ENCODE measurements at regions not wholly inside any gene's neighbourhood (a gene's known extent, or its start where the extent isn't known, plus 50 kb on each side); places are given as distances from the start of the nearest gene placed in this dataset.

DNA sequence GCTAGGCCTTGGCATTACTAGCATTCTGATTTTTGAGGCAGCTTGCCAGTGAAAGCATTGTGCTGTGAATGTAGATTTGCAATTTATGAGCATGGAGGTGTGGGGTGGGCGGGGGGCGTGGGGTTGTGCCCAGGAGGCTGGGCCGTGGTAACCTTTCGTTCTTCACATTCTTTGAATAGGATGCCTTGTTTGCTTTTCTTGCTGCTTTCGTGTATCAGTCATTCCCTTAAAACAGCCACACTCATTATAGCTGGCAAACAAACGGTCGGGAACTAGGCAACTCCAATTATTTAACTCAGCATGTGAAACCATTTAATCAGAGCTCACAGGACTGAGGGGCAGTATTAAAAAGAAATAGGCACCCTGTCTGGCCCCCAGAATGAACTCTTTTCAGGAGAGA, 115.9 kb upstream of the PELI2 start:
- TF ChIP-seq CTCF (IDR thresholded peaks at IDR 0.05) (no peak), POLR2A (IDR thresholded peaks at IDR 0.05) (no peak)
